ENCODE measurements at regions not wholly inside any gene's neighbourhood (a gene's known extent, or its start where the extent isn't known, plus 50 kb on each side); places are given as distances from the start of the nearest gene placed in this dataset.

- TF ChIP-seq POLR2A (IDR thresholded peaks at IDR 0.05; ENCODE audit: low read depth, low read length) (no peak), POLR2AphosphoS5 (IDR thresholded peaks at IDR 0.05; ENCODE audit: low read depth, low read length) (no peak), TAF1 (IDR thresholded peaks at IDR 0.05; ENCODE audit: low read depth, low read length) (no peak), POU2F2 (IDR thresholded peaks at IDR 0.05; ENCODE audit: low read depth, low read length) (no peak), SPI1 (IDR thresholded peaks at IDR 0.05; ENCODE audit: low read depth, low read length) (no peak), PAX5 (IDR thresholded peaks at IDR 0.05; ENCODE audit: insufficient read depth, low read length, severe bottlenecking) (no peak)
Observed at GRCh38 chr4:155506745-155507144, 130.0 kb upstream of the MAP9 start.
